ENCODE measurements at regions not wholly inside any gene's neighbourhood (a gene's known extent, or its start where the extent isn't known, plus 50 kb on each side); places are given as distances from the start of the nearest gene placed in this dataset.

DNA sequence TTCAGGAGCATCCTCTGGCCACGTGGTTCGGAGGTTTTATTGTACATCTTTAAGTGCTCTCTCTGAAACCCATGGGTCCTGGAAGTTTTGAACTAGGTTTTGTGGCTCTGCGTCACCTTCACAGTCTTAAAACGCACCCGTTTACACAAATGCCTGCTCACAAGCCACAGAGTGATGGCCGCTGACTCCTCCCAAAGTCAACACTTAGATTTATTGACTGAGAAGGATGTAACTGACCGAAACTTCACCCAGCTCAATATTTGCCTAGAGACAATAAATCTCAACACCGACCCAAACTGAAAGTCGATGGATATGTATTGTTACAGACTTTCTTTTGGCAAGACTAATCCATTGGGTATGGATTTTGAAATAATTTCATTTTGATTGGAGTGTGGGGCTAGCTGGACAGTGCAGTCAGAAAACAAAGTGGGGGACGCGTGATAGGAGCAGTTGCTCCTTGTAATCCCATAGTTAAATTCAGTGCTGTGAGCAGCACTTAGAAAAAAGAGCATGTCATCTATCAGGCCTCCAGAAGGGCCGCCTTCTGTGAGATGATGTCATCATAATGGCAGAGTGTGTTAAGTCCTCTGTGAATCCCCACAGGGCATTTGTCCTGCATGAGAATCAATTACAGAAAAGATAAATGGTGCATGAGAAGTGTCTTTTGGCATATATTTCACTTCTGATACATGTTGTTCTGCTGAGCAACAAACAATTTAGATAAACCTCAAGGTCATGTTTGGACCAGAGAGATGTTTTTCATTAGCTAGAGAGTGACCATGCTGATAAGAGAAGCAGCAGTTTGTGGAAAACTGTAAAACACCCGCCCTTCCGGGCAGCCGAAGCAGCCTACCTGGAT, 183.7 kb downstream of the INO80D start:
- peak; percentile 42 for DNase-seq (ENCODE audit: low read depth)

DNA sequence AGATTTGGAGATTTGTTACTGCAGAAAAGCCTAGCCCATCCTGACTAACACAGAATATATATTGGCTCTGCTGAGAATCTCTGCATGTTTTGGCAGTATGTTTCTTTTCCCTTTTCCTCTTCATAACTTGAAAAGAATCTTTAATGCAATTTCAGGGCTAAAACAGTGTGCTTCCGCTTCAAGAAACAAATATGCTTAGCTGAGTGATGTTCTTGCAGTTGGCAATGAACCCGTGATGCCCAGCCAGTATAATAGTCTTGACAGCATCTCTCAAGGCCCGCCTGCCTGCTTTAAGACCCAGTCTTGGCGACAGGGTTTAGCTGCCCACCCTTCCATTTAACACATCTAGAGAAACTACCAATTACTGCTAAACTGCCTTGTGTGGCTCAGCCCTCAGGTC, 184.5 kb downstream of the INO80D start:
- no peak for DNase-seq (ENCODE audit: low read depth)

DNA sequence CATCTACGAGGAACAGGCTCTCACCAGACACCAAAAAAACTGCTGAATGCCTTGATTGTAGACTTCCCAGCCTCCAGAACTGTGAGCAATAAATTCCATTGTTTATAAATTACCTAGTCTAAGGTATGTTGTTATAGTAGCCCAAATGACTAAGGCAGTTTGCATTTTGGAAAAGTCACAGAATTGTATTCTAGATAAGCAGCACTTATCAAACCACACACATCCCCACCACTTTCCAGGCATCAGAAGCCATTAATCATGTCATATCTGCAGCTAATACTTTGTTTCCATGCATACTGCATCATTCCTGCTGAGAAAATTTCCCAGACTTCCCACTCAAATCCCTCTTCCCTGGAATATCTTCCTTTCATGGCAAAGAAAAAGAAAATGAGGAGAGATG, 187.2 kb downstream of the INO80D start:
- no peak for DNase-seq (ENCODE audit: low read depth)

DNA sequence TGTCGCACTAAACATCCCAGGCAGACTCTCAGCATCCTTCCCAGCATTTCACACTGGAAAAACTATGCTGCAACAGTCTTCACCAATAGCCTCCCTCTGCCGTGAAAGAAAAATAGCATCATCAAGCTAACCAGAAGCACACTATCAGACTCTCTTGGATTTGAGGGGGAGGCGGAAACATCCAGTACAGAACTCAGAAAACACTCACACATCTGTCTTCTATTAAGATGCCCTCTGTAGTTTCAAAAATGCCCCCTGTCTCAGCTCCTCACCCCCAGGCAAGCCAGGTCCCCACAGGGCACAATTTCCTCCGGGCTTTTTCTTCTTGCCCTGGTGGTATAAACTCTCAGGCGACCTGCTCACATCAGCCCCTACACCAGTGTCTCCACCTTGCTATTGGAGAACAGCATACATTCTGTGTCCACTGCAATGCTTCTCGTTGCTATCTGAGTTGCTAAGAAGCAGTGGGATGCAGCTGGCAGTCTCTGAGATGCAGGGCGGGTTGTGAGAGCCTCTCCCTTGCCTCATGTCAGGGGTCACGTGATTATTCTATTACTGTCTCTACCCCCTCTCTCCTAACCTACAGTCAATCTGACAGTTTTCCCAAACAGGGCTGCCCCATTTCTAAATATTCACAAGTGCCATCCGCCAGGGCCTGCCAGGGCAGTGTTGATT, 189.9 kb downstream of the INO80D start:
- no peak for DNase-seq (ENCODE audit: low read depth)

DNA sequence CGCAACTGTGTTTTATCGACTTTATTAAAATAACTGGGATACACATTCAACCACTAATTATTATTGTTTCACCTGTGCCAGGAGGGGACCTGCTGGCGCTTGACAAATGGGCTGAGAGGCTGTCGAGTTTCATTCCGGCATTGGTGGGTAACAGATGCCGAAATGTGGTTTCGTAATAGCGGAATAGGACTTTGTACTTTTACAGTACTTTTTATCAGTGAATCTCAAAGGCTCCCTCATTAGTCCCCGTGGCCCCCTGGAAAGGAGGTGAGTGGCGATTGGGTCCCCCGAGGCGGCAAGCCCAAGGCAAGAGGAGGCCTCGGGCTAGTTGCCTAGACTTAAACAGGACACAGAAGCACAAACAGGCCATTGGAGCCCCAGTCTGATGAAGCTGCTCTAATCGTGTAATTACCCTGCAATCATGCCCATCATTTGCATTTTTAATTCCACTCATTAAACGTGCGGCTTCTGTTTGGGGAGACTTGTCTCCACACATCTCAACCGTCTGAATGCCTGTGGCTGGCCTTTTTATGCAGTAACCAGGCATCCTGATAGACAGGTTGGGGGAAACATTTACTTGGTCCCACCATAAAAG, 193.2 kb downstream of the INO80D start:
- DNase-seq (ENCODE audit: low read depth): no peak

DNA sequence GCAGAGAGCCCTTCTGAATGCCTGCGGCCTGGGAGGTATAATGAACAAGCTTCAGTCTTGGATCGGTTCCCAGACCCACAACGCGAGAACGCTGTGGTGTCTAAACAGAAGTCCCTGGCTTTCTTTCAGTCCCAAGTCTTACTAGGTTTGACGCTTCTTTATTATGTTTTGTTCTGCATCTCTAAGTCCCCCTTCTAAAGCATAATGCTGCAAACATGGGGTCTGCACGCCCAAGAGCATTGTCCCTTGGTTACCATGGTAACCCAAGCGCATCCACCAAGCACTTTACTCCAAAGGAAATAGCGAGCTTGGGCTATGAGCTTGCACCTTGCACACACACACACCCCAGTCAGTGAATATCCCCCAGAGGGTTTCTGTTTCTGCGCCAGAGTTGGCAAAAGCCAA, 193.7 kb downstream of the INO80D start:
- DNase-seq (ENCODE audit: low read depth): peak; percentile 79

DNA sequence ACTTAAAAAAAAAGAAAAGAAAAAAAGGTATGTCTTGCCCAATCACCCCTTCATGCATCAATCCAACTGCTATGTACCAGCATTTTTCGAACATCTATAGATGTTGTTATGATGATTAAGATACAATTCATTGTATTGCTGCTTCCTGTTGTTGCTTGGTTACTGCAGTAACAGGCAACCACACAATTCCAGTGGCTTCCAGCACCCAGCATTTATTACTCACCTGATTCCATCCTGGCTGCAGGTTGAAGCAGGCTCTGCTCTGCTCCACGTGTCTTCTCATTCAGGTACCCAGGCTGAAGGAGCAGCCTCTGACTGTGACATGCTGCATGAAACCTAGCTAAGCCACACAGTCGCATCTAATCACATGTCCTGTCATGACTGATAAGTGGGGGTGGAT, 196.9 kb downstream of the INO80D start:
- peak; percentile 73 for DNase-seq (ENCODE audit: low read depth)

DNA sequence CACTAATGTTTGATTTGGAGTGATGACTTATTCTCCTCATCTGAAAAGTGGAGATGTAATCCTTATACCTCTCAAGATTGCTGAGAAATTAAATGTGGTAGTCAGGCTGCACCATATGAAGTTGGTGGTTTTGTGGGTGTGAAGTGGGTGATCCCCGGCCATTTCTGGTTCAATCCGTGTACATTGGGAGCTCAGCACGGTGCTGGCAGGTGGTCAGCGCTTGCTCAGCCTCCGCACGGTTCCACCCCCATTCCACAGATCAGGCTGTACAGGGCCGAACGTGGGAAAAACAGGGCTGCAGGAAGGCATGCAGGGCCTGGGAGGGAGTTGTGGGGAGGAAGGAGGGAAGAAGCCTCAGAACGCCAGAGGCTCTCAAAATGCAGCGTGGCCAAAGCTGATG, 198.3 kb downstream of the INO80D start:
- no peak for DNase-seq (ENCODE audit: low read depth)

DNA sequence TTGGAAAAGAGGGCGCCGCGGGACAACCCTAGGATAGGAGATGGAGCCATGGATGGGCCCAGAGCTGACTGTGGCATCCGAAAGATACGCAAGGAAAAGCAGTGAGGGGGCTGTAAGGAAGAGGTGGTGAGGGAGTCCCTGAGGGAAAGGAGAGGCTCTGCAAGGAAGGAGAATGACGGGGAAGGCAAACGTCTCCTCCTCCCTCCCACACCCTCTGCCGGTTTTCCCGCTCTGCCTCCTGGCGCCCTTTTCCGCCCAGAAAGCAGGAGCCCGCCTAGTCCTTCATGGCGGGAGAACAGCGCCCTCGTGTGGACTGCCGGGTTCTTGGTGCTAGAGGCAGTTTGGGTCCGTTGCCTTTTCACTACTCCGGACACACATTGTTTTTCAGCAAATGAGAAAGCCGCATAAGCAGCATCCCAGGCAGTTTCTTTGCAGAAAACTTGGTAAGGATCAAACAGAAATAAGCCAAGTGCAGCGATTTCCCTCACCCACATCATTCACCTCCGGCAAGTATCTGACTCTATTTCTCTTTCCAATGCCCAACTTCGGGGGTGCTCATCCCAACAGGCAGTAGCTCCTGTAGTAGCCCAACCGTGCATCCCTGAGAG, 200.4 kb downstream of the INO80D start:
- peak; percentile 78 for DNase-seq (ENCODE audit: low read depth)

DNA sequence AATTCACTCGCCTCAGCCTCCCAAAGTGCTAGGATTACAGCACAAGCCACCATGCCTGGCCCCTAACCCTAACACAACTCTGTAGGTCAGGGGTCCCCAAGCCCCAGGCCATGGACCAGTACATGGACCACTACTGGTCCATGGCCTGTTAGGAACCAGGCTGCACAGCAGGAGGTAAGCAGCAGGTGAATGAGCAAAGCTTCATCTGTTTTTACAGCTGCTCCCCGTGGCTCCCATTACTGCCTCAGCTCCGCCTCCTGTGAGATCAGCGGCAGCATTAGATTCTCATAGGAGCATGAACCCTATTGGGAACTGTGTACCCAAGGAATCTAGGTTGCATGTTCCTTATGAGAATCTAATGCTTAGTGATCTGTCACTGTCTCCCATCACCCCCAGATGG, 201.7 kb downstream of the NRP2 start:
- DNase-seq (ENCODE audit: low read depth): no peak

DNA sequence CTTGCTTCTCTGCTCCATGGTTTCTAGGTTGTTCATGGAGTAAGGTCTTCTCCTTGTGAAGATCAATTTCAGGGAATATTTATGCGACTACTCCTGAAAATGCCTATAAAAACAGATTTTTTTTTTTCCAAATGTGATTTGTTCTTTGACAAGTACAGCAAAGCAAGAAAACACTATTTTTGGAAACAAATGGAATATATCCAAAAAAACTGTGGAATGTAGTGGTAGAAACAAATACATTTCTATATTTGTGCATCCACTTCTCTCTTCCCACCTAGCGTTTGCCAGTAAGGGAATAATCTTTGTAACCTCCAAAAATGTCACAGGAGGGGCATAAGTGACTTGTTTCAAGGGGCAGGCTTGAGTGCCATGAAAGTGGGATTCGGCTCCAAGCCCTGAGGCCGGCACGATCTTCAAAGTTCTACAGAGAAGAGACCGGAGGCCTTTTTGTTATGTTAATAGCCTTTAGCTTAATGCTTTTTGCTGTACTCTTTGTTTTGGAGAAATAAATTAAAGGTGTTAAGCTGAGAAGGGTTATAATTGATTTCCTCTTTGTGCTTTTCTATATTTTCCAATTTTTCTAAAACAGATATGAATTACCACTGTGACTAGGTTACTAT, 200.6 kb downstream of the NRP2 start:
- DNase-seq (ENCODE audit: low read depth): no peak

DNA sequence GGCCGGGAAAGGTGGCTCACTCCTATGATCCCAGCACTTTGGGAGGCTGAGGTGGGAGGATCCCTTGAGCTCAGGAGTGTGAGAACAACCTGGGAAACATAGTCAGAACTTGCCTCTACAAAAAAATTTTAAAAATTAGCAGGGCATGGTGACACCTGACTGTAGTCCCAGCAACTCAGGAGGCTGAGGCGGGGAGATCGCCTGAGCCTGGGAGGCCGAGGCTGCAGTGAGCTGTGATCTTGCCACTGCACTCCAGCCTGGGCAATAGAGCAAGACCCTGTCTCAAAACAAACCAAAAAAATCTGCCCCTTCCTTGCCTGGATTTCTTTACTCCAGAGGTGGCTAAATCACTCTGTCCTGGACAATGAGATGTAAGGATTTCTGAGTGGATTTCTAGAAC, 197.7 kb downstream of the NRP2 start:
- DNase-seq (ENCODE audit: low read depth): no peak

DNA sequence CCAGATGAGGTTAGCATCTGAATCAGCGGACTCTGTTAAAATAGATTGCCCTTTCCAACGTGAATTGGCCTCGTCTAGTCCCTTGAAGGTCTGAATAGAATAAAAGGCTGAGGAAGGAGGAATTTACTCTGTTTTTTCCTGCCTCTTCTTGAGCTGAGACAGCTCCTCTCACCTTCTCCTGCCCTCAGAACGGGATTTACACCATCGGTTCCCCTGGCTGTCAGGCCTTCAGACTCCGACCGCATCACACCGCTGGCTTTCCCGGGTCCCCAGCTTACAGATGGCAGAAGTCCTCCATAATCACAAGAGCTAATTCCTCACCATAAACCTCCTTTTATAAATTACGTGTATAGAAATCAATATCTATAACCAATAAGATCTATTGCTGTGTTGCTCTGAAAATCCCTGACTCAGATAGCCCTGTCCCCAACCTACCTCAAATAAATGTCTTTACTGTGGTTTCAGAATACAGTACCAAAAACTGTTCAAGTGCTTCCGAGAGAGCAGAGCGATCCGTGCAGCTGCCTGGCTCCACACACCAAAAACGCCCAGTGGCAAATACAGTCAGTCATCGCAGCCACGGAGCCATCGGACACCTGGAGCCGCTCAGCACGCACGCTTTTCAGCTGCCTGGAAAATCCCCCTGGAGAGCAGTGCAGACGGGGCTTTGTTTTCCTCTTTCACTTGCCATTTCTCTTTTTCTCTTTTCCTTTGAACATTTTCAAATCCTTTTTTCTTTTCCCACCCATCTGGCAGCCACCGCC, 196.9 kb downstream of the NRP2 start:
- no peak for DNase-seq (ENCODE audit: low read depth)

DNA sequence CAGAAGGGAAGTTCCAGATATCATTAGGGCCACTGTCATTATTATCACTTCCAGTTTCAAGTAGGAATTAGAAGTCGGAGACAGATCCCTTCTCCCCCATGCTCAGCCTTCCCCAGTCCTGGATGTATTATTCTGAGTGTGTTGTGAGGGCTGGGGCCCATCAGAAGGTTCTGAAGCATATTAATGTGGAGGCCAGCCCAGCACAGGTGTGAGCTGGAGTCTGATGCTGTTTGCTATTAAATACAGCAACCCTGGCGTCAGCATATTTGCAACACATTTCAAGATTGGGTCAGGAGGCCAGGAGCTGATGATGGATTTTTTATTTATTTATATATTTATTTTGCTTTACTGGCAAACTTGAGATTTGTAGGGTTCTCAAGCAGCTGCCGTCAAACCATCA, 195.2 kb downstream of the NRP2 start:
- no peak for DNase-seq (ENCODE audit: low read depth)

DNA sequence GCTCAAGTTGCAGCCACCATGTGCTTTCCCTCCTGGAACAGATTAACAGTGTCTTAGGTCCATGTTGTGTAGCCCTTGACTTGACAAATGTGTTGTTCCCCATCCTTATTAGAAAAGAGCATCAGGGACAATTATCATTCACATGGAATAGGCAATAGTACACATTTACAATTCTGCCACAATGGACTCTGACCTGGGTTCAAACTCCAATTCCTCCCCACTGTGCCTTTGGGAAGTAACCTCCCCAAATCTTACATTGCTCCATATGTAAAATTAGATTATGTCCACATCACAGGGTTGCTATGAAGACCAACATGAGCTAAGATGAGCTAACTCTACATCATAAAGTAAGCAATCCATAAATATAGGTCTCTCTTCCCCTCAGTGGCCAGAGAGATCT, 193.8 kb downstream of the NRP2 start:
- no peak for DNase-seq (ENCODE audit: low read depth)

DNA sequence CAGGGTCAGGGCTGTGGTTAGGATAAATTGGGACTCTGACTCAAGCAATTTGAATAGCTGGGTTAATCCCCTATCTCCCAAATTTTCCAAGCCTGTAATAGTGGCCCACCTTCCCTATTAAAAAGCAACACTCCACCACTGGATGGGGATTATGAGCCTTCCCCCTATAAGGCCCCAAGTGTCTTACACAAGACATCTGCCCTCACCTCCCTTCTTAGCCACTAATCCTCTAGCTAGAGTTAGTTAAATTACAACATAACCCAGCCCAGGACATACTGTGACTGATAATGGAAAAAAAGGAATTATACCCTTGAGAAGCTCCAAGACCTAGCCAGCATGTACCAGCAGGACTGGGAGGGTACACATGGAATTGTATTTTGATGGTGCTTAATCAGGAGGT, 190.4 kb downstream of the NRP2 start:
- DNase-seq (ENCODE audit: low read depth): no peak

DNA sequence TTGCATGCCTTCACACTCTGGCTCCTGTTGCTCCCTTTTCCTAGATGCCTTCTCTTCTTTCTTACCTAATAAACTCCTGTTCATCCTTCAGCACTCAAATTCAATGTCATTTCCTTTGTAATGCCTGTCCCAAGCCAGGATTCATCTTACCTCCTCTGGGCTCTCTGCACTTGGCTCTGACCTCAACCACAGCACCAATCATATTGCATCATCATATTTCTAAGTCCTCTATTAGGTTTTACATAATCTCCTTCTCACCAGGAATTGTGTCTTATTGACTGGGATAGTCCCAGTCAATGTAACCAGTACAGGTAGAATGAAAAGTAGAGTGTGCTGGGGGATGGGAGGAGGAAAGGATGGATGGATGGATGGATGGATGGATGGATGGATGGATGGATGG, 187.1 kb downstream of the NRP2 start:
- no peak for DNase-seq (ENCODE audit: low read depth)

DNA sequence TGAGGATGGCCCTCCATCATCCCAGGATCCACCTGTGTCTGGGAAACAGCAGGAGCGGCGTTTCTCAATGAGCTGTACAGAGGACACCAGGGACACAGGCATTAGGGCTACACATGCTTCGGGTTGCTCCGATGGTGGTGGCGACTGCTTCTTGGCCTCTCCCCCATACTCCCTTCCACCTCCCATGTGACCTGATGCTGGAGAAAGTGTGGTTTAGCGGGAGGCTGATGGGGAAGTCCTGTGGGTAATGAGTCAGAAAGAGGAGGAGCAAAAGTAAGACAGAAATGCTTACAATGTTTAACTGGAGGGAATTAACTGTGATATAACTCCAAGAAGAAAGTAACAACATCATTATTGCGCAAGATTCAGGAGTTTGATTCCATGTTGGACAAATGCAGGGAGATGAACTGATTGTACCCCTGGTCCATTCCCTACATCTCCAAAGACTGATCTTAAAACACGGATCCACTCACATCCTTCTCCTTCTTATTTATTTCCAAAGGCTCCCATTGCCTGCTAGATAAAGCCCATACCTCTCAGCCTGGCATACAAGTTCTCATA, 186.6 kb downstream of the NRP2 start:
- peak; percentile 92 for DNase-seq (ENCODE audit: low read depth)

DNA sequence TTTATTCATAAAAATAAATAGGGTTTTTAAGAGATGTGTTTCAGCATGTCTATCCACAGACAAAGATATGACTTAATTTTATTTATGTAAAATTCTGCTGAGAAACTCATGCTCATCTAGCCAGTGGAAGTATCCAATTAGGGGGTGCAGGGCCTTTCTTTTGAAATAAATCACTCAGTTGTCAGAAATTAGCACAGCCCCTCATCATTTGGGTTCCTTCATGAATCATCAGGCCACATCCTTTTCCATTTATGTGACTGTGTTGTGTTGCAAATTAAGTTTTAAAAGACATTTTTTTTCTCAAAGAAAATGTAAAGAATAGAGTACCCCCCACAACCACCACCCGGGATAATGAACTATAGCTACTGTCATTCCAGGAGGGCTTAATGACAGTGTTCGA, 185.8 kb downstream of the NRP2 start:
- no peak for DNase-seq (ENCODE audit: low read depth)

DNA sequence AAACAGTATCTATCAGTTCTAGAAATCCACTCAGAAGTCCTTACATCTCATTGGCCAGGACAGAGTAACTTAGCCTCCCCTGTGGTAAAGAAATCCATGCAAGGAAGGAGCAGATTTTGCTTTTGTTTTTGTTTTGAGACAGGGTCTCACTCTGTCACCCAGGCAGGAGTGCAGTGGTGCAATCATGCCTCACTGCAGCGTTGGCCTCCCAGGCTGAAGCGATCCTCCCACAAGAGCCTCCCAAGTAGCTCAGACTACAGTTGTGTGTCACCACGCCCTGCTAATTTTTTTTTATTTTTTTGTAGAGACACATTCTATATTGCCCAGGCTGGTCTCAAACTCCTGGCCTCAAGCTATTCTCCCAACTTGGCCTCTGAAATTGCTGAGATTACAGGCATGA, 185.1 kb downstream of the NRP2 start:
- no peak for DNase-seq (ENCODE audit: low read depth)

DNA sequence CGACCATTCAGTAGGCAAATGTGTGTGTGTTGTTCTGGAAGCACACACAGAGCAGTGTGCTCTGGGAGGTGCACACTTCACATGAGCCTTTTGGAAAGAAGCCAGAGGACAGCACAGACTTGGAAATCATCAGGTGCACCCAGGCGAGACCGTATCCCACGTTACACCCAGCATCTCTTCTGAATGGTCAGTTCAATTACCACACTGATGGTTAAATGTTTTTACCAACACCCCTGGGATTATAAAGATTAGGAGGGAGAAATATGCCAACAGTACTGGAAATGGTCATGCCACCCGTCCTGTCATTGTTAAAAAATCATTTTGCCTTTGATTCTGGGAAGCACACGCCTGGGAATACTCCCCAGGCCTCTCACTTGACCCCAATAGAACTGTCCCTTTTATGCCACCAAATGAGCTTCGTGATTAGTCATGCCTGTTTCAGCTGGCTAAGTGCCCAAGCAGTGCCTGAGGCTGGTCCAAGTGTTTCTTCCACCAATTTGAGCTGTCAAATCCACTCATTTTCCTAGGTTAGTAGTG, 183.7 kb downstream of the NRP2 start:
- DNase-seq (ENCODE audit: low read depth): peak; percentile 89
